ENCODE measurements at regions not wholly inside any gene's neighbourhood (a gene's known extent, or its start where the extent isn't known, plus 50 kb on each side); places are given as distances from the start of the nearest gene placed in this dataset.

DNA sequence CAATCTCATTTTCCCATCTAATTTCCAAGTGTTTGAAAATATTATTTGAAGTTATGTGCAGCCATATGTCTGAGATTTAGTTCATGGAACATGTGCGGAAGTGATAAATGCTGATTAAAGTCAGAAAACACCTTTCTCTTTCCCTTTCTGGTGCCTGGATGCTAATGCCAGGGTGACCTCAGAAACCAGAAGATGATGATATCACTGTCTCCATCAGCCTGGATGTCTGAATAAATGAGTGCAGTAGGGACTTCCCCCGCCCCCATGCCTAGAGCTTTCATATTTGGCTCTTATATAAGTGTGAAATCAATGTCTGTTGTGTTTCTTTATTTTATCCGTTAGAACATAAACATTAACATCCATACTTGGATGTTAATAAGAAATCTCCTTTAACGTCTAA lies 261.9 kb upstream of the LRIG3 start:
- TF ChIP-seq, protein P1, sequence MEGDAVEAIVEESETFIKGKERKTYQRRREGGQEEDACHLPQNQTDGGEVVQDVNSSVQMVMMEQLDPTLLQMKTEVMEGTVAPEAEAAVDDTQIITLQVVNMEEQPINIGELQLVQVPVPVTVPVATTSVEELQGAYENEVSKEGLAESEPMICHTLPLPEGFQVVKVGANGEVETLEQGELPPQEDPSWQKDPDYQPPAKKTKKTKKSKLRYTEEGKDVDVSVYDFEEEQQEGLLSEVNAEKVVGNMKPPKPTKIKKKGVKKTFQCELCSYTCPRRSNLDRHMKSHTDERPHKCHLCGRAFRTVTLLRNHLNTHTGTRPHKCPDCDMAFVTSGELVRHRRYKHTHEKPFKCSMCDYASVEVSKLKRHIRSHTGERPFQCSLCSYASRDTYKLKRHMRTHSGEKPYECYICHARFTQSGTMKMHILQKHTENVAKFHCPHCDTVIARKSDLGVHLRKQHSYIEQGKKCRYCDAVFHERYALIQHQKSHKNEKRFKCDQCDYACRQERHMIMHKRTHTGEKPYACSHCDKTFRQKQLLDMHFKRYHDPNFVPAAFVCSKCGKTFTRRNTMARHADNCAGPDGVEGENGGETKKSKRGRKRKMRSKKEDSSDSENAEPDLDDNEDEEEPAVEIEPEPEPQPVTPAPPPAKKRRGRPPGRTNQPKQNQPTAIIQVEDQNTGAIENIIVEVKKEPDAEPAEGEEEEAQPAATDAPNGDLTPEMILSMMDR (IDR thresholded peaks at IDR 0.05; ENCODE audit: low read depth, low read length, poor library complexity, severe bottlenecking), result no peak
- TF ChIP-seq EZH2phosphoT487 (IDR thresholded peaks at IDR 0.05; ENCODE audit: borderline replicate concordance, low read length), result no peak
